SU-DHL-6 (cell line): ENCODE measurements at regions not wholly inside any gene's neighbourhood (a gene's known extent, or its start where the extent isn't known, plus 50 kb on each side); places are given as distances from the start of the nearest gene placed in this dataset.

Source experiments
- CTCF ChIP-seq: fragments of 200-600 bp; sonication (generic); IDR thresholded peaks from one replicate; pipeline ENCODE4 v1.5.1; 2017; ENCODE audit warnings: antibody characterized with exemption, mild to moderate bottlenecking, low read length, moderate library complexity; ENCODE audit not compliant: insufficient read depth, poor library complexity, severe bottlenecking
- EZH2phosphoT487 ChIP-seq: fragments of 200-600 bp; sonication (generic), shearing (Covaris generic); conservative IDR thresholded peaks from 2 replicates; pipeline ENCODE4 v1.6.1; 2018; ENCODE audit warnings: mild to moderate bottlenecking, antibody characterized with exemption, low read length, moderate library complexity, mixed read lengths

- TF ChIP-seq CTCF (no peak), EZH2phosphoT487 (no peak)
Measured at GRCh38 chr5:68942169-68942568, 151.6 kb upstream of the SLC30A5 start.
